Psoas muscle (tissue), 7 donors: ENCODE measurements at regions not wholly inside any gene's neighbourhood (a gene's known extent, or its start where the extent isn't known, plus 50 kb on each side); places are given as distances from the start of the nearest gene placed in this dataset.

Source experiments
- ATAC-seq, 4 donors: fragments of 200-7000 bp; cut with Tn5 transposase; one replicate each; pipeline ENCODE4 v1.9.1; 2020; ENCODE audit warnings: moderate library complexity in 3 of 4, mild to moderate bottlenecking in 2 of 4
- DNase-seq, 2 donors: peaks; one replicate each; pipeline ENCODE4 v3.0.0-alpha.2; 2020
- H3K27ac ChIP-seq: fragments of 200-600 bp; one replicate; pipeline ENCODE4 v1.8.0; 2022
- H3K27me3 ChIP-seq, 3 donors: fragments of 200-600 bp in 1 of 3; one replicate each; pipeline versions ENCODE4 v1.6.1 to v1.8.0; 2013 to 2022; ENCODE audit warnings: low read length in 2 of 3, mild to moderate bottlenecking in 2 of 3, moderate library complexity in 1 of 3; ENCODE audit not compliant: insufficient read depth in 3 of 3
- H3K36me3 ChIP-seq, 2 donors: fragments of 200-600 bp in 1 of 2; one replicate each; pipeline versions ENCODE4 v1.6.1 to v1.8.0; 2013 to 2022; ENCODE audit warnings: low read depth in 1 of 2, mild to moderate bottlenecking in 1 of 2, moderate library complexity in 1 of 2; ENCODE audit not compliant: insufficient read depth in 1 of 2
- H3K4me1 ChIP-seq: fragments of 200-600 bp; one replicate; pipeline ENCODE4 v1.8.0; 2022
- H3K4me3 ChIP-seq: fragments of 200-600 bp; one replicate; pipeline ENCODE4 v1.8.0; 2022; ENCODE audit warnings: mild to moderate bottlenecking
- H3K9me3 ChIP-seq: fragments of 200-600 bp; one replicate; pipeline ENCODE4 v1.8.0; 2022
- WGBS, 3 donors: extraction: QIAGEN DNeasy Blood & Tissue Kit; methylation state at CpG; one replicate each; pipeline versions ENCODE4 v1.1.6 to v1.1.7; 2013; 5-methylcytosine and 5-hydroxymethylcytosine counted together
- intact Hi-C, 2 donors: fragments of 100-400 bp; cut with DNase I; formaldehyde crosslinking; loops; one replicate each; pipeline versions ENCODE4 v1.11.0 to v1.14.2; 2022
- TF ChIP-seq, protein P1 (sequence below): fragments of 200-600 bp; IDR thresholded peaks from one replicate; pipeline ENCODE4 v1.8.0; 2022; ENCODE audit warnings: antibody characterized with exemption
- donor health status: healthy with polysubstance abuse.
- donor health status: DM: no; HTN: no; CAD: no; lungs with moderate emphysema.
- donor health status: Bipolar disorder and iron deficiency.
- donor health status: healthy.
- donor health status: DM: yes; HTN: yes; CAD: no.
- donor health status: DM: no; HTN: no; CAD: no.
- donor health status: DM: yes; HTN: yes; CAD: no.

DNA sequence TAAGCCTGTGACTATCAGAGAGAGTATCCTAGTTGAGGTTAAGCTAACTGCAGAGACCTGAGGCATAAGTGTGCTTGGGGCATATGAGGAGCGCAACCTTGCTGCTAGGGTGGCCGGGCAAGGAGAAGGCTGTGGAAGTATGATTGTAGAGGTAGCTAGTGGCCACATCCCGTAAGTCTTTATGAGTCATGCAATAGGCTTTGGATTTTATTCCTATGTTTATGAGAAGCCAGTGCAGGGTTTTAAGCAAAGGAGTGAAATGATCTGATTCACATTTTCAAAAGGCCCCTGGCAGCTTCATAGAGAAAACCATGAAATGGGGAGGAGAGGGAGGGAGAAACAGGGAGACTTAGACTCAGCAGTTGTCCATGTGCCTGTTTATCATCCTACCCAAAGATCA, 92.1 kb upstream of the WDFY3 start:
- TF ChIP-seq, protein P1, sequence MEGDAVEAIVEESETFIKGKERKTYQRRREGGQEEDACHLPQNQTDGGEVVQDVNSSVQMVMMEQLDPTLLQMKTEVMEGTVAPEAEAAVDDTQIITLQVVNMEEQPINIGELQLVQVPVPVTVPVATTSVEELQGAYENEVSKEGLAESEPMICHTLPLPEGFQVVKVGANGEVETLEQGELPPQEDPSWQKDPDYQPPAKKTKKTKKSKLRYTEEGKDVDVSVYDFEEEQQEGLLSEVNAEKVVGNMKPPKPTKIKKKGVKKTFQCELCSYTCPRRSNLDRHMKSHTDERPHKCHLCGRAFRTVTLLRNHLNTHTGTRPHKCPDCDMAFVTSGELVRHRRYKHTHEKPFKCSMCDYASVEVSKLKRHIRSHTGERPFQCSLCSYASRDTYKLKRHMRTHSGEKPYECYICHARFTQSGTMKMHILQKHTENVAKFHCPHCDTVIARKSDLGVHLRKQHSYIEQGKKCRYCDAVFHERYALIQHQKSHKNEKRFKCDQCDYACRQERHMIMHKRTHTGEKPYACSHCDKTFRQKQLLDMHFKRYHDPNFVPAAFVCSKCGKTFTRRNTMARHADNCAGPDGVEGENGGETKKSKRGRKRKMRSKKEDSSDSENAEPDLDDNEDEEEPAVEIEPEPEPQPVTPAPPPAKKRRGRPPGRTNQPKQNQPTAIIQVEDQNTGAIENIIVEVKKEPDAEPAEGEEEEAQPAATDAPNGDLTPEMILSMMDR = no peak
- DNase-seq (no peak), ATAC-seq (no peak)
- intact Hi-C loops = no loop called here
- WGBS, 3 donors = 89 to 95% (median 94%) methylated on average over 3 of the region's 3 CpGs
- H3K36me3 ChIP-seq = no peaks in the 10 kb centered on the region
- no peaks in the 10 kb centered on the region for H3K27me3 ChIP-seq
- no peak overlapping the region for H3K4me3 ChIP-seq
- no peaks in the 10 kb centered on the region for H3K9me3 ChIP-seq
- H3K4me1 ChIP-seq = no peaks in the 10 kb centered on the region
- H3K27ac ChIP-seq = no peak overlapping the region

DNA sequence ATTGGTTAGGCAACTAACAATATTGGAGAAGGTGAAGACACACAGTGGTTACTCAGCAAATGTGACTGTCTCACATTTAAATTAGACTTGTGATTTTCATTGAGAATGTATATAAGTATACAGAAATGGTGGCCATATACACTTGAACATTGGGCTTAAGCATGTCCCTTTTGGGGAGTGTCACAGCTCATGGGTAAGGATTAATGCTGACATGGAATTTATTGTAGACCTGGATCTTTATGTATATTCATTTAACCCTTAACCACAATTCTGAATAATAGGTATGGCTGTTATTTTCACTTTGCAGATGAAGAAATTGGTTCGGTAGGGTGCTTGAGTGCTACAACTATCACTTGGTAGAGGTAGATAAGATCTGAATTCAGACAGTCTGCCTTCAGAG, 95.5 kb upstream of the WDFY3 start:
- 92 to 100% (median 100%) methylated on average over 1 of the region's 1 CpG for WGBS, 3 donors
- DNase-seq (no peak), ATAC-seq (no peak)
- Histone ChIP-seq H3K27me3 (no peaks in the 10 kb centered on the region), H3K4me3 (no peak overlapping the region), H3K36me3 (no peaks in the 10 kb centered on the region), H3K27ac (no peak overlapping the region), H3K9me3 (no peaks in the 10 kb centered on the region), H3K4me1 (no peaks in the 10 kb centered on the region)
- TF ChIP-seq, protein P1 = no peak
- intact Hi-C loops = no loop called here

DNA sequence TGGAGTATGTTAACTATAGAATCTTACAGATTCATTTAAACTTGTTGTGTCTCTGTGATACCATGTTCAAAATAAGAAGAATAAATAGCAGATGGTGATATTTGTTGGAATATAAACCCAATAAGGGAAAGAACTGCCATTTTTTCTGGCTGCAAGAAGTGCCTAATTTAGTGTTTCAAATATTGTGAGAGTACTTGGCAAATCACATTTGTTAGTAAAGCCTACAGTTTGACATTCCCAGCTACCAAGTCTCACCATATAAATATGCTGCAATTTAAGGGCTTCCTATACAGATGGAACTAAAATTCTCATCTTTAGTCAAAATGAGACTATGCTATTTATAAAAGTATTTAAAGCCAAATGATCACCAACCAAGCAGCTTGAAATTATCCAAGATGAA, 96.0 kb upstream of the WDFY3 start:
- intact Hi-C loops = no loop called here

DNA sequence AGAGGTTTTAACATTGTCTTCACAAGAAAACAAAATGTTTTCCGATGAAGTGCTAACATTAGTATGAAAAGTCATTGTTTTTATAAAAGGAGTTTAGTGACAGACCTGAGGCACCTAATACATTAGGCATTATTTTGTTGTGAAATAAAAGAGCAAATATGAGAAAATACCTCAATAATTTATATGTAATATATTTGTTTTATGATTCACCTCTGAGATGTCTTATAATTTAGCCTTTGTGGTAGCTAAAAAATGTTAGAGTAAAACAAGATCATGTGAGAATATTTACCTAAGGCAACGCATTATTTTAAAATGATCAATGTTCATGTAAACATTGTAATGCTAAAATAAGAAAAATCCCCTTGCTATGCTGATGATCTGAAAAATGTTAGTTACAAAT, 100.9 kb upstream of the WDFY3 start:
- intact Hi-C loops = no loop called here
- TF ChIP-seq, protein P1 = no peak
- Histone ChIP-seq H3K4me1 (no peaks in the 10 kb centered on the region), H3K36me3 (no peaks in the 10 kb centered on the region), H3K27ac (no peak overlapping the region), H3K27me3 (no peaks in the 10 kb centered on the region), H3K4me3 (no peak overlapping the region), H3K9me3 (no peaks in the 10 kb centered on the region)
- no peak for ATAC-seq
- WGBS, 3 donors = 96 to 98% (median 97%) methylated on average over 2 of the region's 2 CpGs
- DNase-seq = no peak

More for the DNA sequence above, 96.0 kb upstream of the WDFY3 start:
- ATAC-seq (no peak), DNase-seq (no peak)
- H3K9me3 ChIP-seq = no peaks in the 10 kb centered on the region
- no peaks in the 10 kb centered on the region for H3K4me1 ChIP-seq
- no peak overlapping the region for H3K4me3 ChIP-seq
- H3K27me3 ChIP-seq = no peaks in the 10 kb centered on the region
- H3K27ac ChIP-seq = no peak overlapping the region
- H3K36me3 ChIP-seq = no peaks in the 10 kb centered on the region
- TF ChIP-seq, protein P1 = no peak

DNA sequence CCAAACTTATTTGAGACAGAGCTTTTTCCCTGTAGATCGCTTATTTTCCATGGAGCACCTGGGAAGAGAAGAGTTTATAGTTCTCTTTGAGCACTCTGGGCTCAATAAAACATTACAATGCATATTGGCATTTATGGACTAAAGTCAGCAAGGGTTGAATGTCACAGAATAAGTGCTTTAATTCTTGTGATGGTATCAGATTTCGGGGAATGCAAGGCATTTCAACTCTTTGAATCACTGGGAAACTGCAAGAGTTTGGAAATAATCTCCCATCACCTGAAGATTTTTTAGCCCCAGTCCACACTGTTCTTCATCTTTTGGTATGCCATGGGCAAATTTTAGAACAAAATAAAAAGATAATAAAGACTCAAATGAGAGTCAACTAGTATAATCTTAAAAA, 111.5 kb upstream of the WDFY3 start:
- ATAC-seq (no peak), DNase-seq (no peak)
- no peaks in the 10 kb centered on the region for H3K27me3 ChIP-seq
- no peaks in the 10 kb centered on the region for H3K36me3 ChIP-seq
- no peaks in the 10 kb centered on the region for H3K9me3 ChIP-seq
- intact Hi-C loops = loop anchor here in 1 of 2 donors (10.0 kb wide), 1 partner anchor 1137 kb away; no protein-coding TSS in a partner anchor
- no peak overlapping the region for H3K27ac ChIP-seq
- H3K4me1 ChIP-seq = no peaks in the 10 kb centered on the region
- H3K4me3 ChIP-seq = no peak overlapping the region
- WGBS, 3 donors = 62 to 79% (median 68%) methylated on average over 2 of the region's 2 CpGs
- TF ChIP-seq, protein P1 = no peak
